Upper lobe of right lung (tissue), 1 donor: ENCODE measurements at regions not wholly inside any gene's neighbourhood (a gene's known extent, or its start where the extent isn't known, plus 50 kb on each side); places are given as distances from the start of the nearest gene placed in this dataset.

Experiments used
- ATAC-seq: fragments of 200-7000 bp; cut with Tn5 transposase; one replicate; pipeline ENCODE4 v1.9.1; 2020; ENCODE audit warnings: mild to moderate bottlenecking, moderate library complexity
- DNase-seq: peaks from one replicate; pipeline ENCODE4 v3.0.0-alpha.2; 2020
- H3K27ac ChIP-seq: fragments of 200-600 bp; one replicate; pipeline ENCODE4 v1.8.0; 2022
- H3K27me3 ChIP-seq: fragments of 200-600 bp; one replicate; pipeline ENCODE4 v1.8.0; 2022; ENCODE audit warnings: mild to moderate bottlenecking
- H3K36me3 ChIP-seq: fragments of 200-600 bp; one replicate; pipeline ENCODE4 v1.8.0; 2022
- H3K4me1 ChIP-seq: fragments of 200-600 bp; one replicate; pipeline ENCODE4 v1.8.0; 2022
- H3K4me3 ChIP-seq: fragments of 200-600 bp; one replicate; pipeline ENCODE4 v1.8.0; 2022; ENCODE audit warnings: mild to moderate bottlenecking
- H3K9me3 ChIP-seq: fragments of 200-600 bp; one replicate; pipeline ENCODE4 v1.8.0; 2022
- CTCF ChIP-seq: fragments of 200-600 bp; IDR thresholded peaks from one replicate; pipeline ENCODE4 v1.8.0; 2022; ENCODE audit warnings: antibody characterized with exemption
- intact Hi-C: fragments of 100-400 bp; cut with DNase I; formaldehyde crosslinking; loops from one replicate; pipeline ENCODE4 v1.11.0; 2022
- donor health status: DM: no; HTN: yes; CAD: no; lungs with severe emphysema.

DNA sequence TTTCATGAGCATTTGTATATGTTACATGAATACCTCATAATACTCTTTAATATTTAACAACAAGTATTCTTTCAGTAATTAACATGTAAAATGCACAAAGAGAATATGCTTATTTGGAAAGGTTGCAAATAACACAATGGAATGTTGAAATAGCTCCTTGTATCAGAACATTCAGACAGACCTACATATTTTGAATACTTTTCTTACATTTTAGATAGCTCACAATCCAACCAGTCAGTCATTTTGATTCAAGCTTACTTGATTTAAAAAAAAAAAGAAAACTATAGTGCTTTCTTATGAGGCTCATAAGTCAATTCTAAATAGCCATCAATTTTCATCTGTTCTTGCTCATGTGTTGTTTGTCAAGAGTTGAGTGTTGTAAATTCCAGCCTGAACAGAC lies 518.8 kb downstream of the ADGRL2 start:
- intact Hi-C loops = no loop called here
- DNase-seq = no peak
- no peaks in the 10 kb centered on the region for H3K4me1 ChIP-seq
- no peaks in the 10 kb centered on the region for H3K27me3 ChIP-seq
- no peak for TF ChIP-seq CTCF
- no peak overlapping the region for H3K27ac ChIP-seq
- no peak for ATAC-seq
- no peak overlapping the region for H3K4me3 ChIP-seq
- no peaks in the 10 kb centered on the region for H3K36me3 ChIP-seq
- no peaks in the 10 kb centered on the region for H3K9me3 ChIP-seq

DNA sequence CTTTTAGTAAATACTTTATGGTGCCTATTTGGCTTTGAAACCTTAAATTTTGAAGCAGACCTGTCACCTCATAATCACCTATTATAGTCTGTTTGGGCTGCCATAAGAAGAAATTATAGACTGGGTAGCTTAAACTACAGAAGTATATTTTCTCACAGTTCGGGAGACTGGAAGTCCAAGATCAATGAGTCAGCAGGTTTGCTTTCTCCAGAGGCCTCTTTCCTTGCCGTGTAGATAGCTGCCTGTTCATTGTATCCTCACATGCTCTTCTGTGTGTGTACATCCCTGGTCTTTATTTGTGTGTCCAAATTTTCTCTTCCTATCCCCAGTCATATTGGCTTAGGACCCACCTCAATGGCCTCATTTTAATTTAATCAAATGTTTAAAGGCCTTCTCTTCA lies 518.2 kb downstream of the ADGRL2 start:
- no peaks in the 10 kb centered on the region for H3K36me3 ChIP-seq
- H3K27ac ChIP-seq = no peak overlapping the region
- no peak for TF ChIP-seq CTCF
- H3K4me3 ChIP-seq = no peak overlapping the region
- no peaks in the 10 kb centered on the region for H3K9me3 ChIP-seq
- H3K4me1 ChIP-seq = no peaks in the 10 kb centered on the region
- intact Hi-C loops = no loop called here
- ATAC-seq (no peak), DNase-seq (no peak)
- H3K27me3 ChIP-seq = no peaks in the 10 kb centered on the region

GRCh38 chr1:82318265-82318664 lies 517.5 kb downstream of the ADGRL2 start:
- Histone ChIP-seq H3K4me3 (no peak overlapping the region), H3K4me1 (no peaks in the 10 kb centered on the region), H3K36me3 (no peaks in the 10 kb centered on the region), H3K27me3 (no peaks in the 10 kb centered on the region), H3K27ac (no peak overlapping the region), H3K9me3 (no peaks in the 10 kb centered on the region)
- TF ChIP-seq CTCF = no peak
- intact Hi-C loops = no loop called here
- no peak for DNase-seq
- no peak for ATAC-seq

DNA sequence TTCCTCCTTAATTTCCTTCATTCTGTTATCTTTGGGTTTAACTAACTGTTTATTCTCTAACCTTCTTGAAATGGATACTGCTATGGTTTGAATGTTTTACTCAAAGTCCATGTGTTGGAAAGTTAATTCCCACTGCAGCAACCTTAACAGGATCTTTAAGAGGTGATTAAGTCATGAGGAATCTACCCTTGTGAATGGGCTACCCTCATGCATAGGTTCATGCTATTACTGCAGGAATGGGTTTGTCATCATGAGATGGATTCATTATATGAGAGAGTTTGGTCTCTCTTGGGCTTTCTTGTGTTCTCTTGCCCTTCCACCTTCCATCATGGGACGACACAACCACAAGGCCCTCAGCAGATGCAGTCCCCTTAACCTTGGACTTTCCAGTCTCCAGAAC lies 516.9 kb downstream of the ADGRL2 start:
- no peak for DNase-seq
- Histone ChIP-seq H3K27ac (no peak overlapping the region), H3K36me3 (no peaks in the 10 kb centered on the region), H3K9me3 (no peaks in the 10 kb centered on the region), H3K4me1 (no peaks in the 10 kb centered on the region), H3K27me3 (no peaks in the 10 kb centered on the region), H3K4me3 (no peak overlapping the region)
- no peak for ATAC-seq
- no peak for TF ChIP-seq CTCF
- intact Hi-C loops = no loop called here

- H3K27ac ChIP-seq = peak overlapping the region; percentile 11
- intact Hi-C loops = no loop called here
- DNase-seq (no peak), ATAC-seq (no peak)
- H3K9me3 ChIP-seq = no peaks in the 10 kb centered on the region
- H3K4me3 ChIP-seq = no peak overlapping the region
- H3K4me1 ChIP-seq = no peaks in the 10 kb centered on the region
- no peaks in the 10 kb centered on the region for H3K27me3 ChIP-seq
- no peak for TF ChIP-seq CTCF
- H3K36me3 ChIP-seq = no peaks in the 10 kb centered on the region
Measured at GRCh38 chr1:82299656-82300055, 498.9 kb downstream of the ADGRL2 start.

DNA sequence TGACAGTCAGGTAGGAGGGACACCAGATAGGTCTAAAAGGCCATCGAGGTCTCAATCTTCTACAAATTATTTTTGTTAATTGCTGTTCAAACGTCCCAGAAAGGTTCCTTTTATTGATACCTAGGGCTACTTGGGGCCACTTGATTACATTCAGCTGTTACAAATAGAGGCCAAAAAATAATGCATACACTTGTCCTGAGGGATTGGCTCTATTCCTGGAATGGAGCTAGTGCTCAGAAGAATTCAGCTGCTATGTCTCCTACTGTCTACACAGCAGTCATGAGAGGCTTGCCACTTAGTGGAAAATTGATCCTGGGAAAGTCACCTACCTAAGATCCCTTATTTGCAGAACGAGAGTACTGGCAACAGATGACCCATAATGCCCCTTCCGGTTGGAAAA lies 498.3 kb downstream of the ADGRL2 start:
- TF ChIP-seq CTCF = no peak
- H3K9me3 ChIP-seq = no peaks in the 10 kb centered on the region
- no peaks in the 10 kb centered on the region for H3K4me1 ChIP-seq
- H3K27me3 ChIP-seq = no peaks in the 10 kb centered on the region
- peak overlapping the region; percentile 37 for H3K27ac ChIP-seq
- no peak overlapping the region for H3K4me3 ChIP-seq
- intact Hi-C loops = no loop called here
- ATAC-seq = no peak
- no peaks in the 10 kb centered on the region for H3K36me3 ChIP-seq
- no peak for DNase-seq
